ENCODE measurements at regions not wholly inside any gene's neighbourhood (a gene's known extent, or its start where the extent isn't known, plus 50 kb on each side); places are given as distances from the start of the nearest gene placed in this dataset.

DNA sequence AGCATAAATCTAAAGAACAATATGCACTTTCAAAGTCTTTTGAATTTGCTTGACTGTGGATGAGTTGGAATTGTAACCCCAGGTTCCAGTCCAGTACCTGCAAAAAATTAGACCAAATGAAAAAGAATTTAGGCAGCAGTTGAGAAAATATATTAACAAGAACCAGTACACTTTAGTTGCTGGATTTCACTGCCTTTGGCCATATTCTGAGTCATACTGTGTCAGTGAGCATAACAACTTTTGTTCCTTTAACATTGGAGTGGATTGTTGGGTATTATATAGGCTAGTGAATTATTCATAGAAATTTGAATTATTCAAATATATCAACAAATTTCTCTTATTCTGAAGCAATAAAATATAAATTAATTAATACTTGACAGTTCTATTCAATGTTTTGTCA, 101.5 kb upstream of the SMAD1 start:
- DNase-seq (ENCODE audit: low spot score in 2 of 2) (no peak), ATAC-seq (no peak)
- Mint-ChIP-seq H3K4me1 (no peaks in the 10 kb centered on the region), H3K4me3 (no peak overlapping the region), H3K9me3 (peaks cover 4% of the 10 kb centered on the region), H3K27ac (no peak overlapping the region), H3K36me3 (no peaks in the 10 kb centered on the region)

GRCh38 chr4:145375416-145375815, 106.2 kb upstream of the SMAD1 start:
- ATAC-seq (no peak), DNase-seq (ENCODE audit: low spot score in 2 of 2) (no peak)
- Mint-ChIP-seq H3K4me3 (no peak overlapping the region), H3K36me3 (no peaks in the 10 kb centered on the region), H3K4me1 (no peaks in the 10 kb centered on the region), H3K27ac (no peak overlapping the region), H3K9me3 (no peaks in the 10 kb centered on the region)

DNA sequence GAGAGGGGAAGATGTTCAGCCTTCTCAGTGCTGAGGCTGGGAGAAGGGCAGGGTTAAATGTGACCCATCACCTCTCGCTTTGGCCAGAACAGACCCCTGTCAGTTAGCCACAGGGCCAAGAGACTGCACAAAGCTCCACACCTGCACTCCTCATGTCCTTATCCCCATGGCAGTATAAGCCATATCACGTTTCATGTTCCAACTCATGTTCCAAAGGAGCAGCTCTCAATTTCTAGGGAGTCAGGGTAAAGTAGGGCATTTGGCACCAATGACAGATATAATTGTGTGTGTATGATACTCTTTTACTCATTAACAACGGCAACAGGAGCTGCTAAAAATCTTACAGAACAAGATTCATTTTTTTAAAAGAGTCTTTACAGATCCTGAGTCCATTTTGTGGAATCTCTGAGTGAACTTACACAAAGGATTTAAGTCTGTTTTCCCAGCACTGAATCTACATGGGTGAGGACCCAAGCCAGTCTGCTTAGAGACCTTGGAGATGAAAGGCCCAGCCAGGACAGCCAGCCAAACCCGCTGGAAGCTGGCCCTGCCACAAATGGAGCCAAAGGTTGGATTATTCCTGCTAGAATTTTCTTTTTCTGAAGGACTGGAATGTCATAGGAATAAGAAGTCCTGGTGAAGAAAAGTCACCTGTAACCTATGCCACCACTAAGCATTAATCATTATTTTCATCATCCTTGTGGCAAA, 129.1 kb upstream of the SMAD1 start:
- Mint-ChIP-seq H3K27ac (no peak overlapping the region), H3K36me3 (no peaks in the 10 kb centered on the region), H3K4me1 (no peaks in the 10 kb centered on the region), H3K4me3 (no peak overlapping the region), H3K9me3 (no peaks in the 10 kb centered on the region)
- no peak for ATAC-seq
- no peak for DNase-seq (ENCODE audit: low spot score in 2 of 2)

GRCh38 chr4:145351922-145352321, 129.7 kb upstream of the SMAD1 start:
- no peaks in the 10 kb centered on the region for H3K36me3 Mint-ChIP-seq
- no peak overlapping the region for H3K27ac Mint-ChIP-seq
- no peak overlapping the region for H3K4me3 Mint-ChIP-seq
- DNase-seq (ENCODE audit: low spot score in 2 of 2) (no peak), ATAC-seq (no peak)
- no peaks in the 10 kb centered on the region for H3K4me1 Mint-ChIP-seq
- H3K9me3 Mint-ChIP-seq: no peaks in the 10 kb centered on the region

DNA sequence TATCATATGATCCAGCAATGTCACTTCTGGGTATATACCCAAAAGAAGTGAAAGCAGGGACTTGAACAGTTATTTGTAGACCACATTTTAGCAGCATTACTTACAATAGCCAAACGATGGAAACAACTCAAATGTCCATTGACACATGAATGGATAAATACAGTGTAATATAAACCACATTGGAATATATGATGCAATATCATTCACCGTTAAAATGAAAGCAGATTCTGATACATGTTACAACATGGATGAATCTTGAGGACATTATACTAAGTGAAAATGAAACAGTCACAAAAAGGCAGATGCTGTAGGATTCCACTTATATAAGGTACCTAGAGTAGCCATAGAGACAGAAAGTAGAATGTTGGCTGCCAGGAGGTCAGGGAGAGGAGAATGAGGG, 130.5 kb upstream of the SMAD1 start:
- no peak overlapping the region for H3K27ac Mint-ChIP-seq
- H3K4me1 Mint-ChIP-seq: no peaks in the 10 kb centered on the region
- ATAC-seq (no peak), DNase-seq (ENCODE audit: low spot score in 2 of 2) (no peak)
- H3K4me3 Mint-ChIP-seq: no peak overlapping the region
- H3K36me3 Mint-ChIP-seq: no peaks in the 10 kb centered on the region
- H3K9me3 Mint-ChIP-seq: no peaks in the 10 kb centered on the region

DNA sequence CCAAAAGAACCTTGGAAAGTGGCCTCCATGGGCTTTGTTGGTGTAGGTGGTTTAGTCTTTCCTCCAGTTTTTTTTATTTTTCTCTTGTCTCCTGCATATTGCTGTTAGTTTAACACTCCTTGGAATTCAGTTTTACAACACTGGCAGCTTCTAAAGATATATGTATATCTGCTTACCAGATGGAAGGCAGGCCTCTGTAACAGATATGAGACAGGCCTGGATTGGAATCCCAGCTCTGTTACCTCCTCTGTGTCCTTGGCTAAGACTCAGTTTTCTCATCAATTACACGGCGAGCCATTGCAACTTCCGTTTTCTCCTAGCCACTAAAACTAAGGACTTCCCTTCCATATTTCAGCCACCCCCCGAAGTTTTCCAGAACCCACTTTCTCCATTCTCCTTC, 133.4 kb upstream of the SMAD1 start:
- Mint-ChIP-seq H3K27ac (no peak overlapping the region), H3K4me1 (no peaks in the 10 kb centered on the region), H3K9me3 (no peaks in the 10 kb centered on the region), H3K4me3 (no peak overlapping the region), H3K36me3 (no peaks in the 10 kb centered on the region)
- ATAC-seq (no peak), DNase-seq (ENCODE audit: low spot score in 2 of 2) (no peak)

- no peak overlapping the region for H3K27ac Mint-ChIP-seq
- H3K36me3 Mint-ChIP-seq: no peaks in the 10 kb centered on the region
- no peaks in the 10 kb centered on the region for H3K4me1 Mint-ChIP-seq
- H3K9me3 Mint-ChIP-seq: no peaks in the 10 kb centered on the region
- no peak for DNase-seq (ENCODE audit: low spot score in 2 of 2)
- H3K4me3 Mint-ChIP-seq: no peak overlapping the region
- ATAC-seq: no peak
These were observed 134.0 kb upstream of the SMAD1 start for GRCh38 chr4:145347684-145348083.

DNA sequence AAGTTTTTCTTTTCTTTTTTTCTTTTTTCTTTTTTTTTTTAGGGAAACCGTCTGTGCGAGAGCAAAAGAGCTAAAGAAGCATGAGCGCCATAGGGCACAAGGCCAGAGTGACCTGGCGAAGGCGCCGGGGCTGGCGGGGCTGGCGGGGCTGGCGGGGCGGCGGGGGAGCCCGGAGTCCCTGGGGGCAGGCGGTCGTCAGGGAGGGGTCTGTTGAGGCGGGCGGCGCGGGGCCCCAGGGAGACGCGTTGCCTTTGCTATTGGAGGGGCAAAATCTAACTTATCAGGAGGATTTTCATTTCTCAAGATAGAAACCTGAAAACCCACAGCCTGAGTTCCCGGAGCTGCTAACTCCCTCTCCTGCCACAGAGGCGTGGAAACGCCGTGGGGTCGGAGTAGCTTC, 135.6 kb upstream of the SMAD1 start:
- no peaks in the 10 kb centered on the region for H3K36me3 Mint-ChIP-seq
- no peaks in the 10 kb centered on the region for H3K9me3 Mint-ChIP-seq
- DNase-seq (ENCODE audit: low spot score in 2 of 2) (no peak), ATAC-seq (no peak)
- no peaks in the 10 kb centered on the region for H3K4me1 Mint-ChIP-seq
- no peak overlapping the region for H3K4me3 Mint-ChIP-seq
- H3K27ac Mint-ChIP-seq: no peak overlapping the region

GRCh38 chr4:145345401-145345800, 136.3 kb upstream of the SMAD1 start:
- Mint-ChIP-seq H3K36me3 (no peaks in the 10 kb centered on the region), H3K27ac (no peak overlapping the region), H3K9me3 (no peaks in the 10 kb centered on the region), H3K4me3 (no peak overlapping the region), H3K4me1 (no peaks in the 10 kb centered on the region)
- ATAC-seq: no peak
- DNase-seq (ENCODE audit: low spot score in 2 of 2): no peak

- no peak overlapping the region for H3K4me3 Mint-ChIP-seq
- no peak for ATAC-seq
- no peaks in the 10 kb centered on the region for H3K4me1 Mint-ChIP-seq
- H3K27ac Mint-ChIP-seq: no peak overlapping the region
- H3K9me3 Mint-ChIP-seq: no peaks in the 10 kb centered on the region
- H3K36me3 Mint-ChIP-seq: no peaks in the 10 kb centered on the region
- no peak for DNase-seq (ENCODE audit: low spot score in 2 of 2)
These were observed 140.3 kb upstream of the SMAD1 start for GRCh38 chr4:145341381-145341780.

GRCh38 chr4:145340071-145340675, 141.5 kb upstream of the SMAD1 start:
- H3K9me3 Mint-ChIP-seq: no peaks in the 10 kb centered on the region
- no peaks in the 10 kb centered on the region for H3K4me1 Mint-ChIP-seq
- DNase-seq (ENCODE audit: low spot score in 2 of 2) (no peak), ATAC-seq (no peak)
- H3K27ac Mint-ChIP-seq: no peak overlapping the region
- H3K4me3 Mint-ChIP-seq: no peak overlapping the region
- H3K36me3 Mint-ChIP-seq: no peaks in the 10 kb centered on the region

DNA sequence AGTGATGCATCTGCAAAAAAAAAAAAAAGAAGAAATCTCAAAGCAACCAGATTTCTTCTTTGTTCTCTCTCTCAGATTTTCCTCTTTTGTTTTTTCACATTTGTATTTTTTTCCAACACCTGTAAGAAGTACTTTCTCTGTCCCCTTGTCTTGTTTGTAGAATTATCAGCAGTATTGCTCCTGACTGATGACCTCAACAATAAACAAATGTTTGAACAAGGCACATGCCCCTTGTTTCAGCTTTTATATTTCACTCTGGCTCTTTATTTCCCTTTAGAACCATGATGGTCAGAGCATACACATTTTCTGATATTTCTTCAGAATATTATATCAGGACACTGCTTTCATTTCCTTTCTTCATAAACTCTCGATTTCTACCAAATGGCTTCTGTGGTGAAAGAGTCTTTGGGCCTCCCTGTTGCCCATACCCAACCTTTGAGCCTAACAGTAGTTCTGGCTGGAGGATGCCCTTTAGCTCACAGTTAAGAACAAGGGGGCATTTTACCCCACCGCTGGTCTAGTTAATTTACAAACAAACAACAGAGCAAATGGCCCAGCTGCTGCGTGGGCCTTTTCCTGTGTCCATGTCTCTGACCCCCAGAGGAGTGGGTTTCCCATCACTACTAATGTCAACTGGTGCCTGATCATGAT, 142.5 kb upstream of the SMAD1 start:
- ATAC-seq (no peak), DNase-seq (ENCODE audit: low spot score in 2 of 2) (no peak)
- no peak overlapping the region for H3K4me3 Mint-ChIP-seq
- no peaks in the 10 kb centered on the region for H3K4me1 Mint-ChIP-seq
- H3K9me3 Mint-ChIP-seq: no peaks in the 10 kb centered on the region
- no peaks in the 10 kb centered on the region for H3K36me3 Mint-ChIP-seq
- no peak overlapping the region for H3K27ac Mint-ChIP-seq

DNA sequence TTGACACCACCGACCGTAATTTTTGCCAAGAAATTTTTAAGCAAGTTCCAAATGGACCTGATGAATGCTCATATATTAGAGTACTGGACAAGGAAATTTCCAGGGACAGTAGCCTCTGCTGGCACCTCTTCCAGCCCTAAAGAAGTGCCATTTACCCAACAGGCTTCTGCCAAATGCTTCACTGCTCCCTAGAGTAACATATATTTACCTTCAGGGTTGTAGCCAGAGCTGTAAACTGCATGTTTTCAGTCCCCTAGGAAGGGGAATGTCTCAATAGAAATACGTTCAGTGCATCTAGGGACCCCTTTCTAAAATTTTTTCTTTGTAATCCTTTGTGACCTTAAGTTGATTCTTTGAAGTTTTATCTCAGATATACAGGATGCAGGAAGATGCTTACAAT, 143.1 kb upstream of the SMAD1 start:
- H3K36me3 Mint-ChIP-seq: no peaks in the 10 kb centered on the region
- DNase-seq (ENCODE audit: low spot score in 2 of 2) (no peak), ATAC-seq (no peak)
- H3K4me3 Mint-ChIP-seq: no peak overlapping the region
- H3K4me1 Mint-ChIP-seq: no peaks in the 10 kb centered on the region
- no peak overlapping the region for H3K27ac Mint-ChIP-seq
- H3K9me3 Mint-ChIP-seq: no peaks in the 10 kb centered on the region

DNA sequence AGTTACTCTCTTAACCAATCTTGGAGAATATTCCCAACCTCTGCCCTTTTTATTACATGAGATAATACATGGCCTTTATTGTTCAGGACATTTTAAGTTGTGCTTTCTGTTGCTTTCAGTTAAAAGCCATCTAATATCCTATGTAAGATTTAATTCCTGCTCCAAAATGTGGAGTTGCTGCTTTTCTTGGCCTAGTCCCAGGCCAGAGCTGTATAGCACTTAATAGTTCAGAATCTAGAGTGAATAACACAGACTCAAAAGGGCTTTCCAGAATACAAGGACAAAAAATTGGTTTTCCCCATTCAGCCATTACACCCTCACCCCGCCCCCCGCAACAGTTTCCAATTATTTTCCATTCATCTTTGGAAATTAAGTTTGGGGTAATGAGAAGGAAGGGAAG, 144.3 kb upstream of the SMAD1 start:
- no peak for DNase-seq (ENCODE audit: low spot score in 2 of 2)
- Mint-ChIP-seq H3K36me3 (no peaks in the 10 kb centered on the region), H3K4me3 (no peak overlapping the region), H3K9me3 (no peaks in the 10 kb centered on the region), H3K4me1 (no peaks in the 10 kb centered on the region), H3K27ac (no peak overlapping the region)
- no peak for ATAC-seq

GRCh38 chr4:145333786-145334185, 147.9 kb upstream of the SMAD1 start:
- no peak for DNase-seq (ENCODE audit: low spot score in 2 of 2)
- ATAC-seq: no peak
- Mint-ChIP-seq H3K4me1 (no peaks in the 10 kb centered on the region), H3K36me3 (no peaks in the 10 kb centered on the region), H3K4me3 (no peak overlapping the region), H3K9me3 (no peaks in the 10 kb centered on the region), H3K27ac (no peak overlapping the region)

DNA sequence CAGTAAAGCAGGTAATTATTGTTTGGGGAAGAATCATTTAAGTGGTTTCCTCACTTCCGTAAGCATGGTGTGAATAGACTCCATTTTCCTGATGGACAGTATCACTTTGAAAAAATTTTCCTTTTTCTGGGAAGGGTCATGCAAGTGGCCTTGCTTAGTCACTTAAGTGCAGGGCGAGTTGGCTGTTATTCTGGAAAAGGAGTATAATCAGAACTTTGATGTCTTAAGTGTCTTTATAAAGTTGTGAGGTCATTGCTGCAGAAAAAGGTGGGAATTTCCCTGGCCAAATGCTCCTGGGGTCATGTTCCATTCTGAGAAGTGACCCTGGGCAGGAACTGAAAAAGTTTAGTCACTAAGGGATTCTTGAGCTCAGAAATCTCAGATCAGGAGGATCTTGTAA, 146.1 kb upstream of the OTUD4 start:
- Mint-ChIP-seq H3K4me1 (no peaks in the 10 kb centered on the region), H3K9me3 (peaks cover 2% of the 10 kb centered on the region), H3K27ac (no peak overlapping the region), H3K4me3 (no peak overlapping the region), H3K36me3 (no peaks in the 10 kb centered on the region)
- ATAC-seq (no peak), DNase-seq (ENCODE audit: low spot score in 2 of 2) (no peak)

All from stimulated activated effector memory CD8-positive, alpha-beta T cell treated with anti-CD3 and anti-CD28 coated beads, Interleukin-12 subunit alpha, Interleukin-12 subunit beta, amount 100 ng/mL, for 72 hours (primary cell).